Stimulated activated CD4-positive, alpha-beta T cell treated with anti-CD3 and anti-CD28 coated beads, Interleukin-1b, Interleukin-23, amount 100 ng/mL, for 48 hours (primary cell): ENCODE measurements at regions not wholly inside any gene's neighbourhood (a gene's known extent, or its start where the extent isn't known, plus 50 kb on each side); places are given as distances from the start of the nearest gene placed in this dataset.
"Not testable (repeated sequence)": the region's sequence is repeated elsewhere in the genome, so short reads cannot be mapped to it uniquely, and the experiment has no call there.

Source experiments
- DNase-seq: peaks from one replicate; pipeline ENCODE4 v3.0.0-alpha.2; 2020

- DNase-seq, result no peak
Observed at GRCh38 chr1:170377896-170378634, 153.9 kb upstream of the GORAB start.

GRCh38 chr1:170385750-170386149 is 146.2 kb upstream of the GORAB start:
- DNase-seq, result no peak

- no peak for DNase-seq
Observed at GRCh38 chr1:170388489-170388888, 143.5 kb upstream of the GORAB start.

GRCh38 chr1:170395149-170395548 is 136.8 kb upstream of the GORAB start:
- DNase-seq, result no peak

GRCh38 chr1:170397061-170397460 is 134.9 kb upstream of the GORAB start:
- no peak for DNase-seq

- DNase-seq, result no peak
Observed at GRCh38 chr1:170402476-170403311, 129.3 kb upstream of the GORAB start.

GRCh38 chr1:170407138-170407537 is 124.8 kb upstream of the GORAB start:
- no peak for DNase-seq

GRCh38 chr1:170407581-170407980 is 124.4 kb upstream of the GORAB start:
- no peak for DNase-seq

GRCh38 chr1:170410401-170411166 is 121.4 kb upstream of the GORAB start:
- no peak for DNase-seq

GRCh38 chr1:170414989-170415709 is 116.8 kb upstream of the GORAB start:
- no peak for DNase-seq

GRCh38 chr1:170415710-170416372 is 116.1 kb upstream of the GORAB start:
- DNase-seq, result no peak

GRCh38 chr1:170424346-170424745 is 107.6 kb upstream of the GORAB start:
- DNase-seq, result no peak

GRCh38 chr1:170426596-170426995 is 105.4 kb upstream of the GORAB start:
- DNase-seq, result no peak

- DNase-seq, result not testable (repeated sequence)
Observed at GRCh38 chr1:170427002-170427401, 105.0 kb upstream of the GORAB start.

- DNase-seq, result no peak
Observed at GRCh38 chr1:170436928-170437327, 95.0 kb upstream of the GORAB start.

GRCh38 chr1:170445096-170445495 is 86.9 kb upstream of the GORAB start:
- DNase-seq, result no peak

- no peak for DNase-seq
Observed at GRCh38 chr1:170448661-170449158, 83.3 kb upstream of the GORAB start.

GRCh38 chr1:170457325-170458050 is 74.5 kb upstream of the GORAB start:
- DNase-seq, result peak; percentile 7

GRCh38 chr1:170460001-170460400 is 72.0 kb upstream of the GORAB start:
- no peak for DNase-seq

GRCh38 chr1:170460414-170461155 is 71.4 kb upstream of the GORAB start:
- DNase-seq, result no peak
